Astrocyte of the spinal cord (primary cell): ENCODE measurements at regions not wholly inside any gene's neighbourhood (a gene's known extent, or its start where the extent isn't known, plus 50 kb on each side); places are given as distances from the start of the nearest gene placed in this dataset.

Source experiments
- DNase-seq: peaks from one replicate; pipeline ENCODE4 v3.0.0; 2011; ENCODE audit warnings: low read depth, low spot score
- H3K4me3 ChIP-seq: 2 replicates; pipeline ENCODE4 v1.5.1; 2011; ENCODE audit warnings: low read depth, mild to moderate bottlenecking, low read length, moderate library complexity
- in situ Hi-C: cut with HindIII; loops from 2 replicates; pipeline ENCODE4 v1.10.0; 2017; ENCODE audit warnings: low sequenced_read_pairs
- TF ChIP-seq, protein P1 (sequence below): IDR thresholded peaks from 2 replicates; pipeline ENCODE4 v1.5.1; 2012; ENCODE audit warnings: low read depth, mild to moderate bottlenecking, low read length, inconsistent platforms

GRCh38 chr15:97027772-97028171 is 697.3 kb downstream of the NR2F2 start:
- in situ Hi-C loops, result no loop called here
- no peak overlapping the region for H3K4me3 ChIP-seq
- TF ChIP-seq, protein P1, sequence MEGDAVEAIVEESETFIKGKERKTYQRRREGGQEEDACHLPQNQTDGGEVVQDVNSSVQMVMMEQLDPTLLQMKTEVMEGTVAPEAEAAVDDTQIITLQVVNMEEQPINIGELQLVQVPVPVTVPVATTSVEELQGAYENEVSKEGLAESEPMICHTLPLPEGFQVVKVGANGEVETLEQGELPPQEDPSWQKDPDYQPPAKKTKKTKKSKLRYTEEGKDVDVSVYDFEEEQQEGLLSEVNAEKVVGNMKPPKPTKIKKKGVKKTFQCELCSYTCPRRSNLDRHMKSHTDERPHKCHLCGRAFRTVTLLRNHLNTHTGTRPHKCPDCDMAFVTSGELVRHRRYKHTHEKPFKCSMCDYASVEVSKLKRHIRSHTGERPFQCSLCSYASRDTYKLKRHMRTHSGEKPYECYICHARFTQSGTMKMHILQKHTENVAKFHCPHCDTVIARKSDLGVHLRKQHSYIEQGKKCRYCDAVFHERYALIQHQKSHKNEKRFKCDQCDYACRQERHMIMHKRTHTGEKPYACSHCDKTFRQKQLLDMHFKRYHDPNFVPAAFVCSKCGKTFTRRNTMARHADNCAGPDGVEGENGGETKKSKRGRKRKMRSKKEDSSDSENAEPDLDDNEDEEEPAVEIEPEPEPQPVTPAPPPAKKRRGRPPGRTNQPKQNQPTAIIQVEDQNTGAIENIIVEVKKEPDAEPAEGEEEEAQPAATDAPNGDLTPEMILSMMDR, result no peak
- no peak for DNase-seq

GRCh38 chr15:97030251-97030650 is 699.8 kb downstream of the NR2F2 start:
- H3K4me3 ChIP-seq, result no peak overlapping the region
- in situ Hi-C loops, result no loop called here
- TF ChIP-seq, protein P1, result no peak
- DNase-seq, result no peak

DNA sequence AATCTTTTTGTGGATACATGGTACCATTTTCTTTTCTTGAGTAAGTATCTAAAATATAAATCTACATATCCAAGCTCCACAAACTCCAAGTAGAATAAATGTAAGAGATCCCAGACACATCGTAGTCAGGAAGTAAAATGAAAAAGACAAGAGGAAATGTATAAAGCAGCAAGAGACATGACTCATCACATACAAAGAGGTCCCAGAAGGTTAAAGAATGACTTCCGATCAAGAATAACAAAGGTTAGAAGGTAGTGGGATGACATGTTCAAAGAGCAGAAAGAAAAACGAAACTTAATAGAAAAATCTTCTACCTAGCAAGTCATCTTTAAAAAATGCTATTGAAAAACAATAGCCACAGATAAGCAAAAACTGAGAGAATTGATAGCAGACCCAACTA is 705.8 kb downstream of the NR2F2 start:
- in situ Hi-C loops, result no loop called here

GRCh38 chr15:97037080-97037479 is 706.6 kb downstream of the NR2F2 start:
- in situ Hi-C loops, result no loop called here
- TF ChIP-seq, protein P1, result no peak
- DNase-seq, result peak; percentile 5
- H3K4me3 ChIP-seq, result no peak overlapping the region

More for the DNA sequence above, 705.8 kb downstream of the NR2F2 start:
- TF ChIP-seq, protein P1, result no peak
- no peak overlapping the region for H3K4me3 ChIP-seq
- DNase-seq, result peak; percentile 9

GRCh38 chr15:97045666-97046421 is 715.3 kb downstream of the NR2F2 start:
- TF ChIP-seq, protein P1, result no peak
- in situ Hi-C loops, result no loop called here
- no peak for DNase-seq
- no peak overlapping the region for H3K4me3 ChIP-seq

- no peak overlapping the region for H3K4me3 ChIP-seq
- no peak for DNase-seq
- TF ChIP-seq, protein P1, result no peak
- in situ Hi-C loops, result no loop called here
Observed at GRCh38 chr15:97052513-97052912, 722.0 kb downstream of the NR2F2 start.
